Cardiac muscle cell (in vitro differentiated cells and primary cell): ENCODE measurements at regions not wholly inside any gene's neighbourhood (a gene's known extent, or its start where the extent isn't known, plus 50 kb on each side); places are given as distances from the start of the nearest gene placed in this dataset.

Experiments
- DNase-seq, 2 donors: peaks; one replicate each; pipeline versions ENCODE4 v3.0.0 to v3.0.0-alpha.2; 2010 to 2017; ENCODE audit warnings: low read depth in 1 of 2, low spot score in 1 of 2
- H3K27ac ChIP-seq: fragments of 200-600 bp; sonication (generic); 2 replicates; pipeline ENCODE4 v1.5.1; 2016
- H3K27me3 ChIP-seq: fragments of 200-600 bp; sonication (generic); 2 replicates; pipeline ENCODE4 v1.6.0; 2016; ENCODE audit warnings: control low read depth
- H3K36me3 ChIP-seq: fragments of 200-600 bp; sonication (generic); 2 replicates; pipeline ENCODE4 v1.5.1; 2016; ENCODE audit warnings: control low read depth
- H3K4me1 ChIP-seq: fragments of 200-600 bp; sonication (generic); 2 replicates; pipeline ENCODE4 v1.8.1; 2017; ENCODE audit warnings: low read depth, mild to moderate bottlenecking, mixed run types
- H3K4me3 ChIP-seq: fragments of 200-600 bp; sonication (generic); 2 replicates; pipeline ENCODE4 v1.5.1; 2016; ENCODE audit warnings: mild to moderate bottlenecking
- H3K9me3 ChIP-seq: fragments of 200-600 bp; sonication (generic); 2 replicates; pipeline ENCODE4 v1.5.1; 2017; ENCODE audit warnings: low read depth, mild to moderate bottlenecking, control low read depth
- TF ChIP-seq, protein P1 (sequence below): IDR thresholded peaks from 2 replicates; pipeline ENCODE4 v1.5.1; 2012; ENCODE audit warnings: low read depth, mild to moderate bottlenecking, low read length

DNA sequence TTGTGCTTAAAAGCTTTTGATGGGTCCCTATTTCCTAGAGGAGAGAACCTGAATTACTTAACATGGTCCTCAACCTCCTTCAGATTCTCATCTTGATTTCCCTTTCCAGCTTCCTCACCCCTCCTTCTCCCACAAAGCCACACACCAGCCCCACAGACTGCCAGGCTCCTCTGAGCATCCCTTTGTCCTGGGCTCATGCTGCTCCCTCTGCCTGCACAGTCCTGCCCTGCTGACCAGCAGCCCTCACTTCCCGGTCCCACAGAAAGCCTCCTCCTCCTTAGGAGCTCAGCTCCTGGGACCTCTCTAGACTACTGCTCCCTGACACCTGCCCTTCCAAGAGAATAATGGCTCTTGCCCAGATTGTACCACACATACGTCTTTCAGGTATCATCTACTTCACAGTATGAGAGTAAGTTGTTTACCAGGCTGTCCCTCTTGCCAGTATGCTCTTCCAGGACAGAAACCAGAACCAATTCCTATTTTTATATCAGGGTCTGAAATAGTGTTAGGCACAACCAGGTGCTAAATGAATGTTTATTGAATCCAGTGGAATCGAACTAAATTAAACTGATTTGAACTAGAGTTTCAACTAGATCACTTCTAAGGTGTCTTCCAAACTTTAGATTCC lies 373.4 kb downstream of the LMX1A start:
- Histone ChIP-seq H3K27ac (peak overlapping the region; percentile 51), H3K4me3 (no peak overlapping the region), H3K36me3 (no peaks in the 10 kb centered on the region), H3K4me1 (peaks cover 22% of the 10 kb centered on the region), H3K27me3 (no peaks in the 10 kb centered on the region), H3K9me3 (no peaks in the 10 kb centered on the region)
- TF ChIP-seq, protein P1, sequence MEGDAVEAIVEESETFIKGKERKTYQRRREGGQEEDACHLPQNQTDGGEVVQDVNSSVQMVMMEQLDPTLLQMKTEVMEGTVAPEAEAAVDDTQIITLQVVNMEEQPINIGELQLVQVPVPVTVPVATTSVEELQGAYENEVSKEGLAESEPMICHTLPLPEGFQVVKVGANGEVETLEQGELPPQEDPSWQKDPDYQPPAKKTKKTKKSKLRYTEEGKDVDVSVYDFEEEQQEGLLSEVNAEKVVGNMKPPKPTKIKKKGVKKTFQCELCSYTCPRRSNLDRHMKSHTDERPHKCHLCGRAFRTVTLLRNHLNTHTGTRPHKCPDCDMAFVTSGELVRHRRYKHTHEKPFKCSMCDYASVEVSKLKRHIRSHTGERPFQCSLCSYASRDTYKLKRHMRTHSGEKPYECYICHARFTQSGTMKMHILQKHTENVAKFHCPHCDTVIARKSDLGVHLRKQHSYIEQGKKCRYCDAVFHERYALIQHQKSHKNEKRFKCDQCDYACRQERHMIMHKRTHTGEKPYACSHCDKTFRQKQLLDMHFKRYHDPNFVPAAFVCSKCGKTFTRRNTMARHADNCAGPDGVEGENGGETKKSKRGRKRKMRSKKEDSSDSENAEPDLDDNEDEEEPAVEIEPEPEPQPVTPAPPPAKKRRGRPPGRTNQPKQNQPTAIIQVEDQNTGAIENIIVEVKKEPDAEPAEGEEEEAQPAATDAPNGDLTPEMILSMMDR, result no peak
- peak in 1 of 2 donors; percentile 62 for DNase-seq

DNA sequence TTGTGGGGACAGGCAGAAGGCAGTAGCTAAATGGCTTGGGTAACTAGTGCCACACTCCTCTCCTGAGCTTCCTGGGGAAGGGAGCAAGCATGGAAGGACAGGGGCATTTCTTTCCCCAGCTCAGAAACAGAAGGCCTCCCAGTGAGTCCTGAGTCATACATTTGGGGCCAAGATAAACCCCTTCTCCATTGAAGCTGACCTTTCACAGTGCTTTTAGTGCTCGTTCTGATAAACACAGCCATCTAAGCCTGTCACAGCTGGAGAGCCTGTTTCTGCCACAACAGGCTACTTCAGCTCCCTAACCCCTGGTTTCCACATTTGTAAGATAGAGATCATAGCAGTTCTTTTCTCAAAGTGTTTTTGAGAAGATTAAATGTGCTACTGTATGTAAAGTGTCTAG lies 374.0 kb downstream of the LMX1A start:
- peak; percentile 3 to 59 for DNase-seq
- H3K36me3 ChIP-seq, result no peaks in the 10 kb centered on the region
- H3K4me1 ChIP-seq, result peaks cover 23% of the 10 kb centered on the region
- no peak overlapping the region for H3K4me3 ChIP-seq
- no peaks in the 10 kb centered on the region for H3K27me3 ChIP-seq
- no peaks in the 10 kb centered on the region for H3K9me3 ChIP-seq
- TF ChIP-seq, protein P1, result no peak
- H3K27ac ChIP-seq, result peak overlapping the region; percentile 41

DNA sequence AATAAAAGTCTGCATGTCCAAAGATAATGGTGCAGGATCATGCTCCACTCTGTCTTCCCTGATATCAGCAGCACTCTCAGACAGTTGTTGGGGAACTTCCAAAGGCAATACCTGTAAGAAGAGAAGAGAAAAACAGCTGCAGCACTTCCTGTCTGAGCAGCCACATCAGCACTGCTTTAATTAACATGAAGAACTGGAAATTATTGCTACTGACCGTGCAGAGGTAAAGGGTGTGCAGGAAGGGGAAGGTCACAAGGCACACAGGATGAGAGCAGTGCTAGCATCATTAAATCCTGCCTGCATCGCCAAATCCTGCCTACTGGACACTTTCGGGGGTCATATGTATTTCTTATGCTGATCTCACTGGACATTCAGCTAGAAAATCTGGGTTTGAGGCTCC lies 379.0 kb downstream of the LMX1A start:
- no peak for DNase-seq
- no peak overlapping the region for H3K27ac ChIP-seq

DNA sequence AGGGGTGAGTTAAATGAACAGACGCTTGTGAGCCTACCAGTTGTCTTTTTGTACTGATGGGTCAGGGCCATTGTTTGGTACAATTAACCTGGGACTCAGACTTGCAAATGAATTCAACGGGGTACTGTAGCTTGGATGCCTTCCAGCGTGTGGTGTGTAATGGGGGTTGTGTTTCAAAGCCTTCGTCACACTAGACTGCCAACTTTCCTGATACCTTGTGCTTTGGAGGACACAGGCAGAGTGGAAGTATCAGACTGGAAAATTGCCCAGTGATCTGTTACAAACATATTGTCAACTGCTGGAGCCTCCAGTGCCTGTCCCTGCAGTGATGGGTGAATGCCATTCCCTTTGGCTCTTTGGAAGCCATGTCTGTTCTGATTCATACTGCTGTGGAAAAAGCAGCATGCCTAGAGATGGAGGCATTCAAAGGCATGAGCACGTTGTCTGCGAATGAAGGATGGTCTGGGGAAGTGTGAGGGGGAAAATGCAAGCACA lies 384.5 kb downstream of the LMX1A start:
- H3K27me3 ChIP-seq, result no peaks in the 10 kb centered on the region
- H3K27ac ChIP-seq, result peak overlapping the region; percentile 12
- DNase-seq, result no peak
- H3K9me3 ChIP-seq, result no peaks in the 10 kb centered on the region
- H3K4me1 ChIP-seq, result peaks cover 13% of the 10 kb centered on the region
- no peaks in the 10 kb centered on the region for H3K36me3 ChIP-seq
- TF ChIP-seq, protein P1, result no peak
- no peak overlapping the region for H3K4me3 ChIP-seq

More for the DNA sequence above, 379.0 kb downstream of the LMX1A start:
- Histone ChIP-seq H3K27me3 (no peaks in the 10 kb centered on the region), H3K36me3 (no peaks in the 10 kb centered on the region), H3K4me1 (peaks cover 8% of the 10 kb centered on the region), H3K4me3 (no peak overlapping the region), H3K9me3 (no peaks in the 10 kb centered on the region)
- TF ChIP-seq, protein P1, result no peak

DNA sequence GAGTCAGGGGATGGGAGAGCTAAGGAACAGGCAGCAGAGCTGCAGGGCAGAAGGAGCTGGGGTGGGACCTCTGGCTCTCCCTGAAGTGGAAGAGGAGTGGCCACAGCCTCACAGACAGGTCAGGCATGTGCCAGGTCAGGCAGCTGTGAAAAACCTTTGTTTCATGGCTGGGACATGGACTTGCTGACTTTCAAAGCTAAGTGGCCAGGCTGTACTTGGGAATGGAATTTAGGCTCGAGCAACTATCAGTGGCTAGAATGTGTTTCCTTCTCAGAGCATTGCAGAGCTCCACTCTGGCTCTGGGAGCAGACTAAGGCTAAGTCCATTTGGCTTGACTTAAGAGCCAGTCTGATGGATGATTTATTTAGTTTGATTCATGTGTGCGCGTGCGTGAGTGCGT lies 385.1 kb downstream of the LMX1A start:
- TF ChIP-seq, protein P1, result no peak
- Histone ChIP-seq H3K9me3 (no peaks in the 10 kb centered on the region), H3K4me1 (peaks cover 13% of the 10 kb centered on the region), H3K36me3 (no peaks in the 10 kb centered on the region), H3K4me3 (no peak overlapping the region), H3K27ac (peak overlapping the region; percentile 12), H3K27me3 (no peaks in the 10 kb centered on the region)
- DNase-seq, result peak in 1 of 2 donors; percentile 71
